ENCODE measurements at regions not wholly inside any gene's neighbourhood (a gene's known extent, or its start where the extent isn't known, plus 50 kb on each side); places are given as distances from the start of the nearest gene placed in this dataset.
A peak's percentile ranks its signal among the peaks of the same experiment; 100 is the strongest.
"Not testable (repeated sequence)": the region's sequence is repeated elsewhere in the genome, so short reads cannot be mapped to it uniquely, and the experiment has no call there.

- intact Hi-C loops (cut with DNase I), result no loop called here
- no peak for TF ChIP-seq CTCF (IDR thresholded peaks at IDR 0.05; ENCODE audit: borderline replicate concordance, extremely low read depth, insufficient read depth)
- FAIRE-seq (no peak), DNase-seq (peak in 1 of 5 donors; percentile 5)
- no peaks in the 10 kb centered on the region for H3K9me3 ChIP-seq (ENCODE audit: control insufficient read depth in 2 of 3, insufficient read depth in 1 of 3, low read length in 3 of 3)
- no peaks in the 10 kb centered on the region for H3K36me3 ChIP-seq (ENCODE audit: control insufficient read depth in 2 of 3, insufficient read depth in 3 of 3, low read length in 3 of 3)
- H3K27ac ChIP-seq (ENCODE audit: low read depth in 2 of 2, low read length in 2 of 2), result no peak overlapping the region
- no peak overlapping the region for H3K9ac ChIP-seq (ENCODE audit: low read length in 3 of 3)
- no peak overlapping the region for H3K4me3 ChIP-seq (ENCODE audit: low read length in 3 of 3)
- H3K4me1 ChIP-seq (ENCODE audit: control insufficient read depth in 2 of 3, insufficient read depth in 2 of 3, low read depth in 1 of 3, low read length in 3 of 3), result no peaks in the 10 kb centered on the region
- no peaks in the 10 kb centered on the region for H3K27me3 ChIP-seq (ENCODE audit: control insufficient read depth, insufficient read depth, low read length)
Measured at GRCh38 chr2:184053326-184053725, 545.0 kb upstream of the ZNF804A start.

GRCh38 chr2:184054419-184054818, 543.9 kb upstream of the ZNF804A start:
- H3K4me1 ChIP-seq (ENCODE audit: control insufficient read depth in 2 of 3, insufficient read depth in 2 of 3, low read depth in 1 of 3, low read length in 3 of 3); H3K27me3 ChIP-seq (ENCODE audit: control insufficient read depth, insufficient read depth, low read length); H3K4me3 ChIP-seq (ENCODE audit: low read length in 3 of 3); H3K9me3 ChIP-seq (ENCODE audit: control insufficient read depth in 2 of 3, insufficient read depth in 1 of 3, low read length in 3 of 3); H3K9ac ChIP-seq (ENCODE audit: low read length in 3 of 3); intact Hi-C loops (cut with DNase I); DNase-seq; H3K27ac ChIP-seq (ENCODE audit: low read depth in 2 of 2, low read length in 2 of 2); H3K36me3 ChIP-seq (ENCODE audit: control insufficient read depth in 2 of 3, insufficient read depth in 3 of 3, low read length in 3 of 3); FAIRE-seq: not testable (repeated sequence)

- Histone ChIP-seq H3K27ac (ENCODE audit: low read depth in 2 of 2, low read length in 2 of 2) (no peak overlapping the region), H3K4me1 (ENCODE audit: control insufficient read depth in 2 of 3, insufficient read depth in 2 of 3, low read depth in 1 of 3, low read length in 3 of 3) (no peaks in the 10 kb centered on the region), H3K9me3 (ENCODE audit: control insufficient read depth in 2 of 3, insufficient read depth in 1 of 3, low read length in 3 of 3) (no peaks in the 10 kb centered on the region), H3K27me3 (ENCODE audit: control insufficient read depth, insufficient read depth, low read length) (no peaks in the 10 kb centered on the region), H3K36me3 (ENCODE audit: control insufficient read depth in 2 of 3, insufficient read depth in 3 of 3, low read length in 3 of 3) (no peaks in the 10 kb centered on the region), H3K9ac (ENCODE audit: low read length in 3 of 3) (no peak overlapping the region), H3K4me3 (ENCODE audit: low read length in 3 of 3) (no peak overlapping the region)
- intact Hi-C loops (cut with DNase I), result no loop called here
- FAIRE-seq, result no peak
- no peak for TF ChIP-seq CTCF (IDR thresholded peaks at IDR 0.05; ENCODE audit: borderline replicate concordance, extremely low read depth, insufficient read depth)
- DNase-seq, result no peak
Measured at GRCh38 chr2:184057910-184058309, 540.4 kb upstream of the ZNF804A start.

GRCh38 chr2:184060268-184060667, 538.1 kb upstream of the ZNF804A start:
- H3K27ac ChIP-seq (ENCODE audit: low read depth in 2 of 2, low read length in 2 of 2); intact Hi-C loops (cut with DNase I); H3K9me3 ChIP-seq (ENCODE audit: control insufficient read depth in 2 of 3, insufficient read depth in 1 of 3, low read length in 3 of 3); H3K9ac ChIP-seq (ENCODE audit: low read length in 3 of 3); FAIRE-seq; H3K27me3 ChIP-seq (ENCODE audit: control insufficient read depth, insufficient read depth, low read length); H3K36me3 ChIP-seq (ENCODE audit: control insufficient read depth in 2 of 3, insufficient read depth in 3 of 3, low read length in 3 of 3); H3K4me1 ChIP-seq (ENCODE audit: control insufficient read depth in 2 of 3, insufficient read depth in 2 of 3, low read depth in 1 of 3, low read length in 3 of 3); DNase-seq; H3K4me3 ChIP-seq (ENCODE audit: low read length in 3 of 3): not testable (repeated sequence)

- no peaks in the 10 kb centered on the region for H3K36me3 ChIP-seq (ENCODE audit: control insufficient read depth in 2 of 3, insufficient read depth in 3 of 3, low read length in 3 of 3)
- DNase-seq, result no peak
- H3K4me1 ChIP-seq (ENCODE audit: control insufficient read depth in 2 of 3, insufficient read depth in 2 of 3, low read depth in 1 of 3, low read length in 3 of 3), result no peaks in the 10 kb centered on the region
- H3K27me3 ChIP-seq (ENCODE audit: control insufficient read depth, insufficient read depth, low read length), result no peaks in the 10 kb centered on the region
- no peak overlapping the region for H3K27ac ChIP-seq (ENCODE audit: low read depth in 2 of 2, low read length in 2 of 2)
- no peak for TF ChIP-seq CTCF (IDR thresholded peaks at IDR 0.05; ENCODE audit: borderline replicate concordance, extremely low read depth, insufficient read depth)
- no peak overlapping the region for H3K4me3 ChIP-seq (ENCODE audit: low read length in 3 of 3)
- intact Hi-C loops (cut with DNase I), result no loop called here
- no peaks in the 10 kb centered on the region for H3K9me3 ChIP-seq (ENCODE audit: control insufficient read depth in 2 of 3, insufficient read depth in 1 of 3, low read length in 3 of 3)
- no peak for FAIRE-seq
- no peak overlapping the region for H3K9ac ChIP-seq (ENCODE audit: low read length in 3 of 3)
Measured at GRCh38 chr2:184067502-184067901, 530.8 kb upstream of the ZNF804A start.
